Thyroid gland (tissue), 4 donors: ENCODE measurements at regions not wholly inside any gene's neighbourhood (a gene's known extent, or its start where the extent isn't known, plus 50 kb on each side); places are given as distances from the start of the nearest gene placed in this dataset.

ENCODE experiments used
- DNase-seq, 2 donors: peaks; one replicate each; pipeline ENCODE4 v3.0.0-alpha.2; 2019
- H3K27ac ChIP-seq, 3 donors: fragments of 200-600 bp; sonication (generic); 1 replicate in 2 of 3; 2 replicates in 1 of 3; pipeline ENCODE4 v1.5.1; 2016 to 2019; ENCODE audit warnings: mild to moderate bottlenecking in 1 of 3, moderate library complexity in 1 of 3
- H3K27me3 ChIP-seq: fragments of 200-600 bp; sonication (generic); one replicate; pipeline ENCODE4 v1.5.1; 2019
- H3K36me3 ChIP-seq, 2 donors: fragments of 200-600 bp; sonication (generic); one replicate each; pipeline ENCODE4 v1.5.1; 2016 to 2019
- H3K4me1 ChIP-seq, 2 donors: fragments of 200-600 bp; sonication (generic); one replicate each; pipeline ENCODE4 v1.5.1; 2017 to 2019
- H3K4me3 ChIP-seq, 3 donors: fragments of 200-600 bp; sonication (generic); replicated peaks in 1 of 3; 1 replicate in 2 of 3; 2 replicates in 1 of 3; pipeline ENCODE4 v1.5.1; 2016; ENCODE audit warnings: mild to moderate bottlenecking in 1 of 3
- H3K9me3 ChIP-seq: fragments of 200-600 bp; sonication (generic); one replicate; pipeline ENCODE4 v1.5.1; 2017
- CTCF ChIP-seq, 6 experiments: fragments of 200-600 bp in 3 of 6; fragments of 450-650 bp in 3 of 6; sonication (generic) in 3 of 6; IDR thresholded peaks; one replicate each; pipeline ENCODE4 v1.5.1; 2016 to 2019; ENCODE audit warnings: antibody characterized with exemption in 6 of 6, mild to moderate bottlenecking in 2 of 6, inconsistent platforms in 1 of 6, moderate library complexity in 1 of 6
- POLR2A ChIP-seq, 2 donors: fragments of 450-650 bp; IDR thresholded peaks; one replicate each; pipeline ENCODE4 v1.6.1; 2017; ENCODE audit warnings: antibody characterized with exemption in 2 of 2, mild to moderate bottlenecking in 2 of 2, moderate library complexity in 1 of 2
- WGBS, 2 donors: methylation state at CpG; one replicate each; pipeline ENCODE4 v1.1.5; 2017; 5-methylcytosine and 5-hydroxymethylcytosine counted together
- intact Hi-C: fragments of 100-400 bp; cut with DNase I; formaldehyde crosslinking; loops from one replicate; pipeline ENCODE4 v1.15.1; 2023

DNA sequence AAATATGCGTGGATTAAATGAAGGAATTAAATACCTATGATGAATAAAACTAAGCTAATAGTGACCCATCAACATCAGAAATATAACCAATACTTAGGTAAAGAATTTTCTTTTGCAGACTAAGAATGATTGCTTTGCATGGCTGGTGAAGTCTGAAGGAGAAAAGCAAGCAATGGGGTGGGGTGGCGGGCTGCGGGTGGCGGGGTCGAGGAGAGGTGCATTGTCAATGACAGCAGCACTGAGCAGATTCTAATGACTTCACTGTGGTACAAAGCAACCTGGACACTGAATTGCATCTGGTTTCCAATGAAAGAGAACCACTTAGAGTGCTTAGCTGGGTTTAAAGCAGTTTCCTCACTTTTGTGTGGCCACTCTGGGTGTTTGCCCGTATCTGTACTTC, 171.5 kb upstream of the IL12A start:
- Histone ChIP-seq H3K36me3 (no peaks in the 10 kb centered on the region), H3K9me3 (no peaks in the 10 kb centered on the region), H3K27ac (no peak overlapping the region), H3K4me1 (peaks cover 7 to 11% of the 10 kb centered on the region in 2 donors), H3K27me3 (no peaks in the 10 kb centered on the region), H3K4me3 (no peak overlapping the region)
- 38 to 53% methylated on average over 6 of the region's 6 CpGs for WGBS, 2 donors
- TF ChIP-seq CTCF (IDR thresholded peaks at IDR 0.05) = no peak
- no peak for TF ChIP-seq POLR2A (IDR thresholded peaks at IDR 0.05)
- DNase-seq = peak; percentile 51
- intact Hi-C loops = no loop called here

DNA sequence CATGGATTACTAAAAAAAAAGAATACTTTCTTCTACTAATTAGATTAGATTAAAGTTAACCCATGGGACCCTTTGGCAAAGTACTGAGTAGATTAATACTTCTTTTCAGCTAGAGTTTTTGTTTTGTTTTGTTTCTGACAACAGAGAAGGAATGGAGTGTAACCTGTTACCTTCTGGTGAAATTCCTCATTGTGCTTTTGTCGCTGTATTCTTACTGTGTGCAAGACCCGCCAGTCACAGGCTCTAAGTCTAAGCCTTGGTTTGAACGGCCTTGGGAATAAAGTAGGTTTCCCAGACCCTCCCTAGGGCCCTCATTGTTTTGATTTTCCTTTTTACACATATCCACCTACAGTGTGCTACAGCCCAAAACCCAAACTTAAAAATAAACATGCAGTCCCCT, 171.1 kb upstream of the IL12A start:
- H3K36me3 ChIP-seq = no peaks in the 10 kb centered on the region
- H3K27ac ChIP-seq = peak overlapping the region in 1 of 3 donors; percentile 0
- no peaks in the 10 kb centered on the region for H3K27me3 ChIP-seq
- no peak overlapping the region for H3K4me3 ChIP-seq
- WGBS, 2 donors = 47 to 52% methylated on average over 3 of the region's 3 CpGs
- TF ChIP-seq CTCF (IDR thresholded peaks at IDR 0.05) = no peak
- TF ChIP-seq POLR2A (IDR thresholded peaks at IDR 0.05) = no peak
- no peaks in the 10 kb centered on the region for H3K9me3 ChIP-seq
- no peak for DNase-seq
- intact Hi-C loops = no loop called here
- peaks cover 7 to 11% of the 10 kb centered on the region in 2 donors for H3K4me1 ChIP-seq

DNA sequence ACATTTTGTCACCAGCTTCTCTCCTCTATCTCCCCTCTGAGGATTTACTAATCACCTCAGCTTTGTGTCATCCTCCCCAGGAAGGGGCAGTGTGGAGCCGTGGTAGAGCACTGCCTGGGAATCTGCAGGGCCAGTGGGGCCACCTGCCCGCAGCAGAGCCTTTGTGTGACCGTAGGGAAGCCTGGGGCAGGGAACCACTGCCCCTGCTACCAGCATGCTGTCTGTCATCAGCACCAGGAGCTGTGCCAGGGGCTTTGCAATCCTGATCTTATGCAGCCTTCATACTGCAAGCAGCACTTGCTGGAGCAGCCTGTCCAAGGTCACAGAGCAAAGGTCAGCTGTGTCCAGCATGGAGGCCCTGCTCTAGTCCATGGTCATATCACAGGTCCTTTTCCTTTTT, 170.2 kb upstream of the IL12A start:
- H3K4me3 ChIP-seq = no peak overlapping the region
- H3K27ac ChIP-seq = no peak overlapping the region
- no peaks in the 10 kb centered on the region for H3K9me3 ChIP-seq
- peaks cover 7 to 11% of the 10 kb centered on the region in 2 donors for H3K4me1 ChIP-seq
- no peaks in the 10 kb centered on the region for H3K36me3 ChIP-seq
- no peaks in the 10 kb centered on the region for H3K27me3 ChIP-seq
- DNase-seq = no peak
- TF ChIP-seq CTCF (IDR thresholded peaks at IDR 0.05) (no peak), POLR2A (IDR thresholded peaks at IDR 0.05) (no peak)
- intact Hi-C loops = no loop called here
- WGBS, 2 donors = 68 to 70% methylated on average over 3 of the region's 3 CpGs

DNA sequence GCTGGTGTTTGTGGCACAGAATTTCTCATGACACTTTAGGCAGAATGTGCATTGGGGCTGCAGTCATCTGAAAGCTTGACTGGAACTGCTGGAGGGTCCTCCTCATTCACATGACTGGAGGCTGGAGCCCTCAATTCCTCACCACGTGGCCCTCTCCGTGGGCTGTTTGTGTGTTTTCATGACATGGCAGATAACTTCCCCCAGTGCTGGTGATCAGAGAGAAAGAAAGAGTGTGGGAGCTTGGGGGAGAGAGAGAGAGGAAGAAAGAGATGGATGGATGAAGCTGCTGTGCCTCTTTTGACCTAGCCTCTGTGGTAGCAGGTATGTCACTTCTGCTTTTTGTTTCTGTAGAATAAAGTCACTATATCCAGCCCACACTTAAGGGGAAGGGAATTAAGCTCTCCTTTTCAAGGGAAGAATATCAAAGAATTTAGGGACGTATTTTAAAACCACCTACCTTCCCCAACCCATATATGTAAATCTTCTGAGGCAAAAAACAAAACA, 169.6 kb upstream of the IL12A start:
- Histone ChIP-seq H3K4me1 (peaks cover 7 to 11% of the 10 kb centered on the region in 2 donors), H3K27ac (no peak overlapping the region), H3K27me3 (no peaks in the 10 kb centered on the region), H3K9me3 (no peaks in the 10 kb centered on the region), H3K36me3 (no peaks in the 10 kb centered on the region), H3K4me3 (no peak overlapping the region)
- TF ChIP-seq POLR2A (IDR thresholded peaks at IDR 0.05) (no peak), CTCF (IDR thresholded peaks at IDR 0.05) (no peak)
- intact Hi-C loops = no loop called here
- 55% methylated on average over 3 of the region's 3 CpGs for WGBS, 2 donors
- no peak for DNase-seq

- TF ChIP-seq CTCF (IDR thresholded peaks at IDR 0.05) = no peak
- no peak for TF ChIP-seq POLR2A (IDR thresholded peaks at IDR 0.05)
- Histone ChIP-seq H3K9me3 (no peaks in the 10 kb centered on the region), H3K36me3 (no peaks in the 10 kb centered on the region), H3K4me3 (no peak overlapping the region), H3K27ac (no peak overlapping the region), H3K27me3 (no peaks in the 10 kb centered on the region), H3K4me1 (peaks cover 7 to 11% of the 10 kb centered on the region in 2 donors)
- 100% methylated on average over 1 of the region's 1 CpG for WGBS, 2 donors
- intact Hi-C loops = no loop called here
- DNase-seq = no peak
Observed at GRCh38 chr3:159819676-159820075, 169.0 kb upstream of the IL12A start.
